ENCODE measurements at regions not wholly inside any gene's neighbourhood (a gene's known extent, or its start where the extent isn't known, plus 50 kb on each side); places are given as distances from the start of the nearest gene placed in this dataset.

- TF ChIP-seq CTCF (IDR thresholded peaks at IDR 0.05 in 4 of 5, conservative IDR thresholded peaks at IDR 0.05 in 1 of 5) (no peak), POLR2A (IDR thresholded peaks at IDR 0.05) (no peak)
Measured at GRCh38 chr5:103849934-103850333, 287.3 kb upstream of the NUDT12 start.
